ENCODE measurements at regions not wholly inside any gene's neighbourhood (a gene's known extent, or its start where the extent isn't known, plus 50 kb on each side); places are given as distances from the start of the nearest gene placed in this dataset.

- Histone ChIP-seq H3K27me3 (no peaks in the 10 kb centered on the region), H3K9me3 (no peaks in the 10 kb centered on the region), H3K4me1 (no peaks in the 10 kb centered on the region), H3K4me3 (no peak overlapping the region), H3K36me3 (no peaks in the 10 kb centered on the region), H3K27ac (no peak overlapping the region)
- intact Hi-C loops (cut with DNase I; ENCODE audit: low total_unique reads): no loop called here
- no peak for DNase-seq
- TF ChIP-seq CTCF (IDR thresholded peaks at IDR 0.05) (no peak), POLR2A (IDR thresholded peaks at IDR 0.05) (no peak)
These were observed 109.9 kb upstream of the TIAM2 start for GRCh38 chr6:154885214-154885613.

GRCh38 chr6:154886016-154886415 is 109.1 kb upstream of the TIAM2 start:
- no peak overlapping the region for H3K4me3 ChIP-seq
- H3K36me3 ChIP-seq: no peaks in the 10 kb centered on the region
- no peaks in the 10 kb centered on the region for H3K9me3 ChIP-seq
- H3K27ac ChIP-seq: no peak overlapping the region
- DNase-seq: no peak
- no peaks in the 10 kb centered on the region for H3K27me3 ChIP-seq
- intact Hi-C loops (cut with DNase I; ENCODE audit: low total_unique reads): no loop called here
- H3K4me1 ChIP-seq: no peaks in the 10 kb centered on the region
- no peak for TF ChIP-seq POLR2A (IDR thresholded peaks at IDR 0.05)
- TF ChIP-seq CTCF (IDR thresholded peaks at IDR 0.05): no peak

- H3K9me3 ChIP-seq: no peaks in the 10 kb centered on the region
- intact Hi-C loops (cut with DNase I; ENCODE audit: low total_unique reads): no loop called here
- no peaks in the 10 kb centered on the region for H3K36me3 ChIP-seq
- H3K4me3 ChIP-seq: no peak overlapping the region
- no peaks in the 10 kb centered on the region for H3K4me1 ChIP-seq
- H3K27ac ChIP-seq: no peak overlapping the region
- DNase-seq: no peak
- no peaks in the 10 kb centered on the region for H3K27me3 ChIP-seq
- no peak for TF ChIP-seq POLR2A (IDR thresholded peaks at IDR 0.05)
- no peak for TF ChIP-seq CTCF (IDR thresholded peaks at IDR 0.05)
These were observed 108.6 kb upstream of the TIAM2 start for GRCh38 chr6:154886471-154886870.

GRCh38 chr6:154887051-154887450 is 108.1 kb upstream of the TIAM2 start:
- intact Hi-C loops (cut with DNase I; ENCODE audit: low total_unique reads): no loop called here
- no peaks in the 10 kb centered on the region for H3K36me3 ChIP-seq
- DNase-seq: no peak
- TF ChIP-seq POLR2A (IDR thresholded peaks at IDR 0.05): no peak
- no peak for TF ChIP-seq CTCF (IDR thresholded peaks at IDR 0.05)
- no peak overlapping the region for H3K27ac ChIP-seq
- H3K4me3 ChIP-seq: no peak overlapping the region
- H3K4me1 ChIP-seq: no peaks in the 10 kb centered on the region
- H3K9me3 ChIP-seq: no peaks in the 10 kb centered on the region
- H3K27me3 ChIP-seq: no peaks in the 10 kb centered on the region

GRCh38 chr6:154888421-154889295 is 106.5 kb upstream of the TIAM2 start:
- intact Hi-C loops (cut with DNase I; ENCODE audit: low total_unique reads): no loop called here
- H3K9me3 ChIP-seq: no peaks in the 10 kb centered on the region
- DNase-seq: no peak

More at GRCh38 chr6:154888421-154889295, 106.5 kb upstream of the TIAM2 start:
- Histone ChIP-seq H3K4me3 (no peak overlapping the region), H3K4me1 (no peaks in the 10 kb centered on the region), H3K36me3 (no peaks in the 10 kb centered on the region), H3K27ac (no peak overlapping the region), H3K27me3 (no peaks in the 10 kb centered on the region)
- no peak for TF ChIP-seq POLR2A (IDR thresholded peaks at IDR 0.05)
- TF ChIP-seq CTCF (IDR thresholded peaks at IDR 0.05): no peak

Measured in uterus (tissue), 3 donors.